Astrocyte (in vitro differentiated cells and primary cell): ENCODE measurements at regions not wholly inside any gene's neighbourhood (a gene's known extent, or its start where the extent isn't known, plus 50 kb on each side); places are given as distances from the start of the nearest gene placed in this dataset.

Experiments
- DNase-seq: peaks from one replicate; pipeline ENCODE4 v3.0.0-alpha.2; 2010; ENCODE audit warnings: low read depth
- FAIRE-seq: peaks from 2 replicates; lab custom pipeline; 2011; peaks lifted over from hg19 to GRCh38; lab: Jason Lieb, UNC
- H2AFZ ChIP-seq: 2 replicates; pipeline ENCODE4 v1.6.0; 2012; ENCODE audit warnings: low read depth, low read length, inconsistent platforms
- H3K27ac ChIP-seq: 2 replicates; pipeline ENCODE4 v1.5.1; 2011; ENCODE audit warnings: low read depth, low read length, inconsistent platforms
- H3K27me3 ChIP-seq: 2 replicates; pipeline ENCODE4 v1.6.0; 2011; ENCODE audit warnings: low read length, inconsistent platforms; ENCODE audit not compliant: insufficient read depth
- H3K36me3 ChIP-seq: 2 replicates; pipeline ENCODE4 v1.5.1; 2011; ENCODE audit warnings: low read length, inconsistent platforms; ENCODE audit not compliant: insufficient read depth
- H3K4me1 ChIP-seq: 2 replicates; pipeline ENCODE4 v1.5.1; 2011; ENCODE audit warnings: low read length, inconsistent platforms; ENCODE audit not compliant: insufficient read depth
- H3K4me2 ChIP-seq: 2 replicates; pipeline ENCODE4 v1.6.0; 2012; ENCODE audit warnings: low read length, inconsistent platforms
- H3K4me3 ChIP-seq: 2 replicates; pipeline ENCODE4 v1.5.1; 2011; ENCODE audit warnings: low read depth, mild to moderate bottlenecking, low read length, inconsistent platforms; ENCODE audit not compliant: insufficient read depth
- H3K79me2 ChIP-seq: 2 replicates; pipeline ENCODE4 v1.6.0; 2012; ENCODE audit warnings: mild to moderate bottlenecking, low read length, inconsistent platforms; ENCODE audit not compliant: insufficient read depth
- H3K9ac ChIP-seq: 2 replicates; pipeline ENCODE4 v1.6.0; 2012; ENCODE audit warnings: mild to moderate bottlenecking, low read length, inconsistent platforms
- H3K9me3 ChIP-seq: 2 replicates; pipeline ENCODE4 v1.5.1; 2012; ENCODE audit warnings: low read depth, mild to moderate bottlenecking, low read length, inconsistent platforms; ENCODE audit not compliant: insufficient read depth
- H4K20me1 ChIP-seq: 2 replicates; pipeline ENCODE4 v1.6.0; 2012; ENCODE audit warnings: low read length, inconsistent platforms; ENCODE audit not compliant: insufficient read depth
- H3K27ac Mint-ChIP-seq: one replicate; pipeline ENCODE4 v1.8.0; 2021; ENCODE audit warnings: mild to moderate bottlenecking, mixed read lengths; ENCODE audit not compliant: unreplicated experiment
- H3K27me3 Mint-ChIP-seq: one replicate; pipeline ENCODE4 v1.8.0; 2021; ENCODE audit warnings: low read depth, mixed read lengths; ENCODE audit not compliant: unreplicated experiment
- H3K36me3 Mint-ChIP-seq: one replicate; pipeline ENCODE4 v1.8.0; 2021; ENCODE audit warnings: low read depth, mixed read lengths; ENCODE audit not compliant: unreplicated experiment
- H3K4me1 Mint-ChIP-seq: one replicate; pipeline ENCODE4 v1.8.0; 2021; ENCODE audit warnings: low read depth, mixed read lengths; ENCODE audit not compliant: unreplicated experiment
- H3K4me3 Mint-ChIP-seq: one replicate; pipeline ENCODE4 v1.8.0; 2021; ENCODE audit warnings: mild to moderate bottlenecking, moderate library complexity, mixed read lengths; ENCODE audit not compliant: unreplicated experiment
- H3K9me3 Mint-ChIP-seq: one replicate; pipeline ENCODE4 v1.8.0; 2021; ENCODE audit warnings: mild to moderate bottlenecking, mixed read lengths; ENCODE audit not compliant: unreplicated experiment
- CTCF ChIP-seq: IDR thresholded peaks from 2 replicates; pipeline ENCODE4 v1.5.1; 2011; ENCODE audit warnings: low read depth, mild to moderate bottlenecking, inconsistent platforms, low read length, moderate library complexity; ENCODE audit not compliant: insufficient read depth
- EZH2 ChIP-seq: IDR thresholded peaks from 2 replicates; pipeline ENCODE4 v1.6.1; 2012; ENCODE audit warnings: mild to moderate bottlenecking, low read length, inconsistent platforms; ENCODE audit not compliant: insufficient read depth

GRCh38 chr11:93267383-93267782, 63.2 kb upstream of the DEUP1 start:
- no peak overlapping the region for H3K9ac ChIP-seq
- no peak for TF ChIP-seq CTCF
- no peak for TF ChIP-seq EZH2
- FAIRE-seq (no peak), DNase-seq (no peak)
- H3K27ac ChIP-seq: no peak overlapping the region
- no peaks in the 10 kb centered on the region for H3K79me2 ChIP-seq
- H3K4me2 ChIP-seq: no peak overlapping the region
- H3K27me3 ChIP-seq: no peaks in the 10 kb centered on the region
- H3K4me3 ChIP-seq: no peak overlapping the region
- H3K9me3 ChIP-seq: peaks cover 3% of the 10 kb centered on the region
- Mint-ChIP-seq H3K4me3 (no peak overlapping the region), H3K9me3 (peaks cover 12% of the 10 kb centered on the region), H3K27me3 (peaks cover 4% of the 10 kb centered on the region), H3K36me3 (no peaks in the 10 kb centered on the region), H3K27ac (peak overlapping the region; percentile 2), H3K4me1 (peaks cover 9% of the 10 kb centered on the region)
- H4K20me1 ChIP-seq: no peaks in the 10 kb centered on the region
- H3K4me1 ChIP-seq: no peaks in the 10 kb centered on the region
- H3K36me3 ChIP-seq: no peaks in the 10 kb centered on the region
- no peak overlapping the region for H2AFZ ChIP-seq

- H3K36me3 ChIP-seq: no peaks in the 10 kb centered on the region
- no peaks in the 10 kb centered on the region for H3K27me3 ChIP-seq
- peaks cover 9% of the 10 kb centered on the region for H3K4me1 Mint-ChIP-seq
- H4K20me1 ChIP-seq: no peaks in the 10 kb centered on the region
- no peaks in the 10 kb centered on the region for H3K79me2 ChIP-seq
- H3K27ac ChIP-seq: no peak overlapping the region
- no peaks in the 10 kb centered on the region for H3K4me1 ChIP-seq
- no peak for FAIRE-seq
- H3K4me3 Mint-ChIP-seq: no peak overlapping the region
- no peak overlapping the region for H3K9ac ChIP-seq
- H3K4me3 ChIP-seq: no peak overlapping the region
- H3K27ac Mint-ChIP-seq: no peak overlapping the region
- no peak overlapping the region for H2AFZ ChIP-seq
- H3K36me3 Mint-ChIP-seq: no peaks in the 10 kb centered on the region
- TF ChIP-seq CTCF (no peak), EZH2 (no peak)
- peaks cover 1% of the 10 kb centered on the region for H3K27me3 Mint-ChIP-seq
- H3K9me3 Mint-ChIP-seq: peaks cover 12% of the 10 kb centered on the region
- H3K9me3 ChIP-seq: peaks cover 3% of the 10 kb centered on the region
- H3K4me2 ChIP-seq: no peak overlapping the region
- no peak for DNase-seq
Measured at GRCh38 chr11:93268287-93269040, 62.1 kb upstream of the DEUP1 start.

- Histone ChIP-seq H3K9me3 (peaks cover 3% of the 10 kb centered on the region), H3K4me3 (no peak overlapping the region), H3K9ac (no peak overlapping the region), H3K27ac (no peak overlapping the region), H3K79me2 (no peaks in the 10 kb centered on the region), H3K36me3 (no peaks in the 10 kb centered on the region), H3K4me1 (no peaks in the 10 kb centered on the region), H2AFZ (no peak overlapping the region), H4K20me1 (no peaks in the 10 kb centered on the region), H3K27me3 (no peaks in the 10 kb centered on the region), H3K4me2 (no peak overlapping the region)
- Mint-ChIP-seq H3K4me3 (no peak overlapping the region), H3K9me3 (peaks cover 8% of the 10 kb centered on the region), H3K36me3 (no peaks in the 10 kb centered on the region), H3K27ac (no peak overlapping the region), H3K27me3 (peaks cover 1% of the 10 kb centered on the region), H3K4me1 (peaks cover 9% of the 10 kb centered on the region)
- TF ChIP-seq EZH2 (no peak), CTCF (no peak)
- no peak for DNase-seq
- FAIRE-seq: no peak
Measured at GRCh38 chr11:93271596-93271995, 58.9 kb upstream of the DEUP1 start.
